HG02759 (cell line): ENCODE measurements at regions not wholly inside any gene's neighbourhood (a gene's known extent, or its start where the extent isn't known, plus 50 kb on each side); places are given as distances from the start of the nearest gene placed in this dataset.
"Not testable (repeated sequence)": the region's sequence is repeated elsewhere in the genome, so short reads cannot be mapped to it uniquely, and the experiment has no call there.

Source experiments
- ATAC-seq: cut with Tn5 transposase; IDR thresholded peaks from one replicate; pipeline ENCODE4 v1.9.1; 2021; ENCODE audit warnings: mild to moderate bottlenecking, moderate library complexity; ENCODE audit not compliant: unreplicated experiment

GRCh38 chr9:106481013-106481609 lies 381.9 kb upstream of the ZNF462 start:
- ATAC-seq: no peak

GRCh38 chr9:106482733-106483132 lies 380.2 kb upstream of the ZNF462 start:
- ATAC-seq: peak; percentile 52

- ATAC-seq: no peak
Measured at GRCh38 chr9:106486685-106487084, 376.3 kb upstream of the ZNF462 start.

- no peak for ATAC-seq
Measured at GRCh38 chr9:106487266-106487665, 375.7 kb upstream of the ZNF462 start.

DNA sequence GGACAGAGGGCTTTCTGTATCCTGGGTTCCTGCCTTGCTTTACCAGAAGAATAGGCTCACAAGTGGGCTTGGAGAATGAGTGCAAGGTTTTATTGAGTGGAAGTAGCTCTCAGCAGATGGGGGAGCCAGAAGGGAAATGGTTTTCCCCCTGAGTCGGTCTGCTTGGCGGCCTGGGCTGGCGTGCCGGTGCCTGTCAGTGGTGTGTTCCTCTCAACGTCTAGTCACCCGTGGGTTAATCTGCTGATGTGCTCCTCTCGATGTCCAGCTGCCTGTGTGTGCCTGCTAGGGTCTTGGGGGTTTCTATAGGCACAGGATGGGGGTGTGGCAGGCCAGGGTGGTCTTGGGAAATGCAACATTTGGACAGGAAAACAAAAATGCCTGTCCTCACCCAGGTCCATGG lies 370.8 kb upstream of the ZNF462 start:
- ATAC-seq: not testable (repeated sequence)

DNA sequence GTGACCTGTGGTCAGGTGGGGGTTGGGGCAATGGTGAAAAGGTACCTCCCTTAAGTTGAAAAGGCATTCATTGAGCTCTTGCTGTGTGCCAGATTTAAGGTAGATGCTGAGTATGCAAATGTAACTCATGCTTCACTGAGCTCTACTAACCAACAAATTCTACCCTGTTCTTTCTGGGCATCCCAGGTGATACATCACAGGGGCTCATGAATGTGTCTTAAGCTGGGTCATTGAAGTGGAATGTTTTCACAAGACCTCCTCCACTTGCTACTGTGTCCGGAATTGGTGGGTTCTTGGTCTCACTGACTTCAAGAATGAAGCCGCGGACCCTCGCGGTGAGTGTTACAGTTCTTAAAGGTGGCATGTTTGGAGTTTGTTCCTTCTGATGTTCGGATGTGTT lies 362.8 kb upstream of the ZNF462 start:
- ATAC-seq: no peak

GRCh38 chr9:106501210-106501609 lies 361.8 kb upstream of the ZNF462 start:
- ATAC-seq: not testable (repeated sequence)

GRCh38 chr9:106502930-106503329 lies 360.0 kb upstream of the ZNF462 start:
- ATAC-seq: no peak

DNA sequence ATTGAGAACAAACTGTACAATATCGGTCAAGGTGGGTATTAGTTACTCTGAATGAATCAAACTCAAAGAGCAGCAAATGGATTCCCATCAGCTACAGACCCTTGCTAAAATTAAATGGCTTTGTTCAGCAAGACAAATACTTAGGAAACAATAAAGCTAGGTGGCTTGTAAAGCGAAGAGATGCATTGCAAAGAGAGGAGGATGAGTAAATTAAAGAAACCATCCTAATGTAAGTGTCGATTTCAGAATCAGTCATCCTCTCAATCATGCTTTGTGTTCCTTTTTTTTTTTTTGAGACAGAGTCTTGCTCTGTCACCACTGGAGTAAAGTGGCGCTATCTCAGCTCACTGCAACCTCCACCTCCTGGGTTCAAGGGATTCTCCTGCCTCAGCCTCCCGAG lies 359.2 kb upstream of the ZNF462 start:
- no peak for ATAC-seq

GRCh38 chr9:106526716-106527204 lies 336.2 kb upstream of the ZNF462 start:
- no peak for ATAC-seq

DNA sequence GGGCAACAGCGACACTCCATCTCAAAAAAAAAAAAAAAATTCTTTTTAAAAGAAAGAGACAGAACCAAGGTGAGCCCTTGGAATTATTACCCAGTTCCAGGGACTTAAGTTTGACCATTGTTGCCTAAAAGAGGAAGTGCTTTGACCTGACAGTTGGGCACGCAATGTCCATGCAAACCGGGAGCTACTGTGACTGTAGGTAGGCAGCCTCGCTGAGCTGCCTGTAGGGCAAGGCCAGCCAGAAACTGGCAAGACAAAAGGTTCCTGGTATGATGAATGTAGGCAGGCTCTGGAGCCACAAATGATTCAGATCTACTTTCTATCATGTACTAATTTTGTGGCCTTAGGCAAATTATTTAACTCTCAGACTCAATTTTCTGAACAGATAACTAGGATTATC lies 334.8 kb upstream of the ZNF462 start:
- no peak for ATAC-seq

DNA sequence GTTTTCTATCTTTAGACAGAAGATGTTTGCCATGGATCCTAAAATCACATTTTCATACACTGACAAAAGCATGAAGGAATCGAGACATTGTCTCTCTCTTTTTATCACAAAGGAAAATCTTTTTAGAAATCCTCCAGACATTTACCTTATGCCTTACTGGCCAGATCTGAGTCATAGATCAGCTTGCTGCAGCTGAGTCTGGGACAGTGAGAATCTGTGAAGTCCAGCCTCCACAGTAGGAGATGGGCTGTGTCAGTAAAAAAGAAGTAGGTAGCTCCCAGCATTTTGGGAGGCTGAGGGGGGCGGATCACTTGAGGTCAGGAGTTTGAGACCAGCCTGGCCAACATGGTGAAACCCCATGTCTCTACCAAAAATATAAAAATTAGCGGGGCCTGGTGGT lies 333.4 kb upstream of the ZNF462 start:
- no peak for ATAC-seq

DNA sequence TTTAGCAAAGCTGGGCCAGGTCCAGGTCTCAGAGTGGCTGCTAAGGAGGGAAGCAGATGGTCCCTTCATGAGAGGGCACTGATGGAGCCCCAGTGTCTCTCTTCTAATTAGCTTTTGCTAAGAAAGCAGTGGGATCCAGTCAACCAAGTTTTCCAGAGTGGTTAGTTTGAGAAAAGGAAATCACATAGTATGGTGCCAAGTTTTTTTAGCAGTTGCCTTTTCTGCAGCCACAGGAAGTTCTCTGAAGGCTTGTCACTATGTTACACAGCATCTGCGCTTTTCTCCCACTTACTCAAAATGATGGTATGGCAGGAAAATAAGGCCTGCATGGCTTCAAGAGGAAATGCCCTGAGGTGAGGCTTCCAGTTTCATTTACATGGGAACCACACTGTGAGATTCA lies 331.5 kb upstream of the ZNF462 start:
- no peak for ATAC-seq

- ATAC-seq: no peak
Measured at GRCh38 chr9:106532306-106533015, 330.5 kb upstream of the ZNF462 start.

- ATAC-seq: no peak
Measured at GRCh38 chr9:106534800-106535199, 328.2 kb upstream of the ZNF462 start.

GRCh38 chr9:106535439-106535838 lies 327.5 kb upstream of the ZNF462 start:
- no peak for ATAC-seq

DNA sequence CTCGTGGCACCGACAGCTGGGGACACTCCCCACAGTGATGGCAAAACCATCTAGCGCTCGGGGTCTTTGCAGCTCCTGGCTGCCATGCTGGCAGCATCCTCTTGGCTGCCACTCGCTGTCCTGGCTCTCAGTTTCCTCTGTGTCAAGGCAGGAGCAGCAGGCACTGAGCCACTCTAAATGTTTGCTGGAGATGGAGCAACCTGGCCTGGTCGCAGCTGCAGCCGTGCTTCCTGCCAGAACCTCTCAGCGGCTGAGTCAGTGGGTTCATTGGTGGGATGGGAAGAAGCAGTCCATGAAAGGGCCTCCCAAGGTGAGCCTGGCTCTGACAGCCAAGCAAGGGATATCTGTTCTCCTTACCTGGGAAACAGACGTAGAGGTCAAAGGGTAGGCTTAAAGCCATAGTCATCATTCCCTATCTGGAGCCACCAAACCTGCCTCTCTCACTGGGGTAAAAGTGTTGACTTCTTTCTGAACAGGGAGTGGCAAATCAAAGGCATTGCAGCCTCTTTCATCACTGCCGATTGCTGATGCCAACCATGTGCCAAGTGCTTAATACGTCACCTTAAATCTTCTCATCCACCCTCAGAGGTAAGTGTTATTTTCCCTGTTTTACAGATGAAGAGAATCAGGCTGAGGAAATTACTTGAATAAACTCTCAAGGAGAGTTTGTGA lies 304.8 kb upstream of the ZNF462 start:
- ATAC-seq: no peak

GRCh38 chr9:106560540-106560939 lies 302.4 kb upstream of the ZNF462 start:
- no peak for ATAC-seq

DNA sequence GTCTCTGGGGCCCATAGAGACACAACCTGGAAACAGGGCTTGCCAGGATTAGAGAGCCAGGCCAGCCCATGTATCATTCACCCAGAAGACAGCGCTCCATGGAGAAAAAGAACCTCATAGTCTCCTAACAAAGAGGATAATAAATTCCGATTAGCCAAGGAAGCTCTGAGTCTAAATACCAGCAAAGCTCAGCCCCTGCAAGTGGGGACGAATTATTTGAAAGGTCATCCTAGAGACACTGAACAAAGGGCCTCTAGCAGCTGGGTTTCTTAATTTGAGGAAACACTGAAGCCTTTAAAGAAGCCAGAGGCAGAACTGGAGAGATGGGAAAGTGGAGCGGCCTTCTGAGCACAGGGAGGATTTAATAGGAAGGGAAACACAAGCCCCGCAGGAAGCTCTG lies 287.1 kb upstream of the ZNF462 start:
- no peak for ATAC-seq

DNA sequence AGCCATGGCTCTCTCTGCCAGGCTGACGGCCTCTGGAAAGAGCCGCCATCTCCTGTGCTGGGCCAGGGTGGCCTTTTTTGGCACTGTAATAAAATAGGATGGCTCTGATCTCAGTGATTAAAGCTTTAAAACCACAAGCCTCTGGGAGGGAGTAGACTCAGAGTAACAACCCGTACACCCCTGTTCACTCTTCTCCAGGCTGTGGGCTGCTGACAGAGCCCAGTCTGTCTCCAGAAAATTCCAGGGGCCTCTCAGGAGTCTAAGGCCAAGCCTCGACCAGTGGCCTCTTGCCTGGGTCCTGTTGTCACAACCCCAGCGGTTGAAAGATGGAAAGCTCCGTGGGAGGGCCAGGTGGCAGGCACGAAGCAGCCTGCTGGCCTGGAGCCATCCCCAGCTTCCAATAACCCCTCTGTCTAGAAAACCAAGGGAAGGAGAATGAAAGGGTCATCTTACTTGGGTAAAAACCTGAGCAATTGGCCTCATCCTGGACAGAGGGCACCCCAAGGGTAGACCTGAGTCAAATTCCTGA lies 286.7 kb upstream of the ZNF462 start:
- ATAC-seq: no peak

DNA sequence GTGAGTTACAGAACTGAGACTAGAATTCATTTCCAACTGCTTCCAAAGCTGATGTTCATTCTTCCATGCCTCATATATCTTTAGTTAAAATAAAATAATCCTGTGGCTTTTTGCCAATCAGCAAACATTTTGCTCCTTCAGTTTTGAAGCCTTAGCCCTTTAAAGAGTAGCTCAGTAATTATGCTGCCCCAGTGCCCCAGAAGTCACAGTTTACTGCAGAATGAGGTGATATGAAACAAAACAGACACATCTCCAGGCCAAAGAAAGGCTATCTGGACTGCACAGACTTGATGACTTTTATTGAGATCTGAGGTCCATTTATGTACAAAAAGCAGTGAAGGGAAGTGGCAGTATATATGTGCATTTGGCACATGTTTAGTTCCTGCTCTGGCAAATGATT lies 285.8 kb upstream of the ZNF462 start:
- ATAC-seq: no peak

DNA sequence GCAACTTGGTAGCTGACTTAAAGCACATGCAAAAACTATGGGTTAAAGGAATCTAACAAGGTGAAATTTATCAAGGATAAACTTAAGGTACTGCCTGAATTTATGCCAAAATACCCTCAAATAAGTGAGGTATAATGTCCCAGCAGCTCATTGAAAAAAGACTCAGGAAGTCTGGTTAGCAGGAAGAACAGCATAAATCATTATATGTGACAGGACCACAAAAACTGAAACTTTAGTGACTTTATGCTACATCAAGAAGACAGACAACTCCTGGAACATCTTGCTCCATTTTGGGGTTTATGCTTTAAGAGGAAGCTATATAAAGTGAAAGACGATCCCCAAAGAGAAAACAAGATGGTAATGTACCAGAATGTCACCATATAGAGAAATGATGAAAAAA lies 282.4 kb upstream of the ZNF462 start:
- no peak for ATAC-seq
